Stomach (tissue), 4 donors: ENCODE measurements at regions not wholly inside any gene's neighbourhood (a gene's known extent, or its start where the extent isn't known, plus 50 kb on each side); places are given as distances from the start of the nearest gene placed in this dataset.

ENCODE experiments used
- CTCF ChIP-seq, 7 experiments: fragments of 450-650 bp in 4 of 7; fragments of 200-600 bp in 3 of 7; sonication (generic) in 3 of 7; IDR thresholded peaks; one replicate each; pipeline ENCODE4 v1.5.1; 2016 to 2019; ENCODE audit warnings: antibody characterized with exemption in 7 of 7, control low read depth in 2 of 7, mild to moderate bottlenecking in 1 of 7
- POLR2A ChIP-seq, 4 donors: fragments of 450-650 bp; IDR thresholded peaks; one replicate each; pipeline ENCODE4 v1.6.1; 2016; ENCODE audit warnings: antibody characterized with exemption in 4 of 4, control low read depth in 2 of 4, mild to moderate bottlenecking in 1 of 4, moderate library complexity in 1 of 4

GRCh38 chr5:54390015-54390414 lies 65.5 kb upstream of the HSPB3 start:
- no peak for TF ChIP-seq POLR2A (IDR thresholded peaks at IDR 0.05)
- no peak for TF ChIP-seq CTCF (IDR thresholded peaks at IDR 0.05)
